ENCODE measurements at regions not wholly inside any gene's neighbourhood (a gene's known extent, or its start where the extent isn't known, plus 50 kb on each side); places are given as distances from the start of the nearest gene placed in this dataset.
"Not testable (repeated sequence)": the region's sequence is repeated elsewhere in the genome, so short reads cannot be mapped to it uniquely, and the experiment has no call there.

- not testable (repeated sequence) for H3K9me3 ChIP-seq (ENCODE audit: severe bottlenecking); H3K4me3 ChIP-seq (ENCODE audit: low read depth, low read length); H3K27me3 ChIP-seq (ENCODE audit: insufficient read depth, low read depth, severe bottlenecking); H3K36me3 ChIP-seq; H3K27ac ChIP-seq; DNase-seq
These were observed 50.5 kb upstream of the THOC3 start for GRCh38 chr5:176018598-176018997.

GRCh38 chr5:176020852-176021251 is 52.7 kb upstream of the THOC3 start:
- H3K27ac ChIP-seq; H3K9me3 ChIP-seq (ENCODE audit: severe bottlenecking); DNase-seq; H3K27me3 ChIP-seq (ENCODE audit: insufficient read depth, low read depth, severe bottlenecking); H3K36me3 ChIP-seq; H3K4me3 ChIP-seq (ENCODE audit: low read depth, low read length): not testable (repeated sequence)

- H3K27ac ChIP-seq; H3K4me3 ChIP-seq (ENCODE audit: low read depth, low read length); H3K9me3 ChIP-seq (ENCODE audit: severe bottlenecking); DNase-seq; H3K36me3 ChIP-seq; H3K27me3 ChIP-seq (ENCODE audit: insufficient read depth, low read depth, severe bottlenecking): not testable (repeated sequence)
These were observed 55.4 kb upstream of the THOC3 start for GRCh38 chr5:176023535-176023934.

GRCh38 chr5:176029445-176029844 is 61.3 kb upstream of the THOC3 start:
- H3K27ac ChIP-seq; H3K9me3 ChIP-seq (ENCODE audit: severe bottlenecking); DNase-seq; H3K4me3 ChIP-seq (ENCODE audit: low read depth, low read length); H3K36me3 ChIP-seq; H3K27me3 ChIP-seq (ENCODE audit: insufficient read depth, low read depth, severe bottlenecking): not testable (repeated sequence)

- not testable (repeated sequence) for H3K27me3 ChIP-seq (ENCODE audit: insufficient read depth, low read depth, severe bottlenecking); H3K27ac ChIP-seq; H3K9me3 ChIP-seq (ENCODE audit: severe bottlenecking); H3K36me3 ChIP-seq; H3K4me3 ChIP-seq (ENCODE audit: low read depth, low read length); DNase-seq
These were observed 62.4 kb upstream of the THOC3 start for GRCh38 chr5:176030361-176031117.

- not testable (repeated sequence) for H3K36me3 ChIP-seq; H3K27me3 ChIP-seq (ENCODE audit: insufficient read depth, low read depth, severe bottlenecking); H3K4me3 ChIP-seq (ENCODE audit: low read depth, low read length); H3K9me3 ChIP-seq (ENCODE audit: severe bottlenecking); DNase-seq; H3K27ac ChIP-seq
These were observed 63.0 kb upstream of the THOC3 start for GRCh38 chr5:176031118-176031510.

GRCh38 chr5:176033186-176033585 is 65.1 kb upstream of the THOC3 start:
- H3K9me3 ChIP-seq (ENCODE audit: severe bottlenecking); H3K36me3 ChIP-seq; DNase-seq; H3K4me3 ChIP-seq (ENCODE audit: low read depth, low read length); H3K27me3 ChIP-seq (ENCODE audit: insufficient read depth, low read depth, severe bottlenecking); H3K27ac ChIP-seq: not testable (repeated sequence)

GRCh38 chr5:176034407-176035200 is 66.5 kb upstream of the THOC3 start:
- H3K4me3 ChIP-seq (ENCODE audit: low read depth, low read length); H3K36me3 ChIP-seq; H3K27me3 ChIP-seq (ENCODE audit: insufficient read depth, low read depth, severe bottlenecking); H3K9me3 ChIP-seq (ENCODE audit: severe bottlenecking); H3K27ac ChIP-seq; DNase-seq: not testable (repeated sequence)

- not testable (repeated sequence) for DNase-seq; H3K27ac ChIP-seq; H3K27me3 ChIP-seq (ENCODE audit: insufficient read depth, low read depth, severe bottlenecking); H3K36me3 ChIP-seq; H3K9me3 ChIP-seq (ENCODE audit: severe bottlenecking); H3K4me3 ChIP-seq (ENCODE audit: low read depth, low read length)
These were observed 67.1 kb upstream of the THOC3 start for GRCh38 chr5:176035201-176035530.

GRCh38 chr5:176035816-176036308 is 67.7 kb upstream of the THOC3 start:
- not testable (repeated sequence) for DNase-seq; H3K27me3 ChIP-seq (ENCODE audit: insufficient read depth, low read depth, severe bottlenecking); H3K4me3 ChIP-seq (ENCODE audit: low read depth, low read length); H3K9me3 ChIP-seq (ENCODE audit: severe bottlenecking); H3K36me3 ChIP-seq; H3K27ac ChIP-seq

- not testable (repeated sequence) for DNase-seq; H3K4me3 ChIP-seq (ENCODE audit: low read depth, low read length); H3K27me3 ChIP-seq (ENCODE audit: insufficient read depth, low read depth, severe bottlenecking); H3K36me3 ChIP-seq; H3K9me3 ChIP-seq (ENCODE audit: severe bottlenecking); H3K27ac ChIP-seq
These were observed 68.3 kb upstream of the THOC3 start for GRCh38 chr5:176036391-176036790.

GRCh38 chr5:176037190-176037589 is 69.1 kb upstream of the THOC3 start:
- not testable (repeated sequence) for H3K4me3 ChIP-seq (ENCODE audit: low read depth, low read length); DNase-seq; H3K36me3 ChIP-seq; H3K9me3 ChIP-seq (ENCODE audit: severe bottlenecking); H3K27me3 ChIP-seq (ENCODE audit: insufficient read depth, low read depth, severe bottlenecking); H3K27ac ChIP-seq

GRCh38 chr5:176040105-176040801 is 72.1 kb upstream of the THOC3 start:
- H3K27ac ChIP-seq; H3K9me3 ChIP-seq (ENCODE audit: severe bottlenecking); H3K36me3 ChIP-seq; H3K27me3 ChIP-seq (ENCODE audit: insufficient read depth, low read depth, severe bottlenecking); DNase-seq; H3K4me3 ChIP-seq (ENCODE audit: low read depth, low read length): not testable (repeated sequence)

- DNase-seq; H3K36me3 ChIP-seq; H3K4me3 ChIP-seq (ENCODE audit: low read depth, low read length); H3K27ac ChIP-seq; H3K27me3 ChIP-seq (ENCODE audit: insufficient read depth, low read depth, severe bottlenecking); H3K9me3 ChIP-seq (ENCODE audit: severe bottlenecking): not testable (repeated sequence)
These were observed 73.3 kb upstream of the THOC3 start for GRCh38 chr5:176041248-176041994.

Measured in WERI-Rb-1 (cell line).